Astrocyte (in vitro differentiated cells and primary cell): ENCODE measurements at regions not wholly inside any gene's neighbourhood (a gene's known extent, or its start where the extent isn't known, plus 50 kb on each side); places are given as distances from the start of the nearest gene placed in this dataset.

Experiments
- DNase-seq: peaks from one replicate; pipeline ENCODE4 v3.0.0-alpha.2; 2010; ENCODE audit warnings: low read depth
- FAIRE-seq: peaks from 2 replicates; lab custom pipeline; 2011; peaks lifted over from hg19 to GRCh38; lab: Jason Lieb, UNC
- H2AFZ ChIP-seq: 2 replicates; pipeline ENCODE4 v1.6.0; 2012; ENCODE audit warnings: low read depth, low read length, inconsistent platforms
- H3K27ac ChIP-seq: 2 replicates; pipeline ENCODE4 v1.5.1; 2011; ENCODE audit warnings: low read depth, low read length, inconsistent platforms
- H3K27me3 ChIP-seq: 2 replicates; pipeline ENCODE4 v1.6.0; 2011; ENCODE audit warnings: low read length, inconsistent platforms; ENCODE audit not compliant: insufficient read depth
- H3K36me3 ChIP-seq: 2 replicates; pipeline ENCODE4 v1.5.1; 2011; ENCODE audit warnings: low read length, inconsistent platforms; ENCODE audit not compliant: insufficient read depth
- H3K4me1 ChIP-seq: 2 replicates; pipeline ENCODE4 v1.5.1; 2011; ENCODE audit warnings: low read length, inconsistent platforms; ENCODE audit not compliant: insufficient read depth
- H3K4me2 ChIP-seq: 2 replicates; pipeline ENCODE4 v1.6.0; 2012; ENCODE audit warnings: low read length, inconsistent platforms
- H3K4me3 ChIP-seq: 2 replicates; pipeline ENCODE4 v1.5.1; 2011; ENCODE audit warnings: low read depth, mild to moderate bottlenecking, low read length, inconsistent platforms; ENCODE audit not compliant: insufficient read depth
- H3K79me2 ChIP-seq: 2 replicates; pipeline ENCODE4 v1.6.0; 2012; ENCODE audit warnings: mild to moderate bottlenecking, low read length, inconsistent platforms; ENCODE audit not compliant: insufficient read depth
- H3K9ac ChIP-seq: 2 replicates; pipeline ENCODE4 v1.6.0; 2012; ENCODE audit warnings: mild to moderate bottlenecking, low read length, inconsistent platforms
- H3K9me3 ChIP-seq: 2 replicates; pipeline ENCODE4 v1.5.1; 2012; ENCODE audit warnings: low read depth, mild to moderate bottlenecking, low read length, inconsistent platforms; ENCODE audit not compliant: insufficient read depth
- H4K20me1 ChIP-seq: 2 replicates; pipeline ENCODE4 v1.6.0; 2012; ENCODE audit warnings: low read length, inconsistent platforms; ENCODE audit not compliant: insufficient read depth
- H3K27ac Mint-ChIP-seq: one replicate; pipeline ENCODE4 v1.8.0; 2021; ENCODE audit warnings: mild to moderate bottlenecking, mixed read lengths; ENCODE audit not compliant: unreplicated experiment
- H3K27me3 Mint-ChIP-seq: one replicate; pipeline ENCODE4 v1.8.0; 2021; ENCODE audit warnings: low read depth, mixed read lengths; ENCODE audit not compliant: unreplicated experiment
- H3K36me3 Mint-ChIP-seq: one replicate; pipeline ENCODE4 v1.8.0; 2021; ENCODE audit warnings: low read depth, mixed read lengths; ENCODE audit not compliant: unreplicated experiment
- H3K4me1 Mint-ChIP-seq: one replicate; pipeline ENCODE4 v1.8.0; 2021; ENCODE audit warnings: low read depth, mixed read lengths; ENCODE audit not compliant: unreplicated experiment
- H3K4me3 Mint-ChIP-seq: one replicate; pipeline ENCODE4 v1.8.0; 2021; ENCODE audit warnings: mild to moderate bottlenecking, moderate library complexity, mixed read lengths; ENCODE audit not compliant: unreplicated experiment
- H3K9me3 Mint-ChIP-seq: one replicate; pipeline ENCODE4 v1.8.0; 2021; ENCODE audit warnings: mild to moderate bottlenecking, mixed read lengths; ENCODE audit not compliant: unreplicated experiment
- CTCF ChIP-seq: IDR thresholded peaks from 2 replicates; pipeline ENCODE4 v1.5.1; 2011; ENCODE audit warnings: low read depth, mild to moderate bottlenecking, inconsistent platforms, low read length, moderate library complexity; ENCODE audit not compliant: insufficient read depth
- EZH2 ChIP-seq: IDR thresholded peaks from 2 replicates; pipeline ENCODE4 v1.6.1; 2012; ENCODE audit warnings: mild to moderate bottlenecking, low read length, inconsistent platforms; ENCODE audit not compliant: insufficient read depth

- H3K79me2 ChIP-seq: no peaks in the 10 kb centered on the region
- no peaks in the 10 kb centered on the region for H3K36me3 ChIP-seq
- no peak for FAIRE-seq
- H3K4me1 ChIP-seq: no peaks in the 10 kb centered on the region
- no peaks in the 10 kb centered on the region for H3K27me3 ChIP-seq
- H3K27me3 Mint-ChIP-seq: no peaks in the 10 kb centered on the region
- no peaks in the 10 kb centered on the region for H3K9me3 Mint-ChIP-seq
- no peak overlapping the region for H3K27ac ChIP-seq
- no peaks in the 10 kb centered on the region for H4K20me1 ChIP-seq
- no peaks in the 10 kb centered on the region for H3K4me1 Mint-ChIP-seq
- H3K4me3 ChIP-seq: no peak overlapping the region
- no peak overlapping the region for H2AFZ ChIP-seq
- no peak for DNase-seq
- H3K4me2 ChIP-seq: no peak overlapping the region
- TF ChIP-seq CTCF (no peak), EZH2 (no peak)
- no peak overlapping the region for H3K4me3 Mint-ChIP-seq
- no peaks in the 10 kb centered on the region for H3K9me3 ChIP-seq
- no peaks in the 10 kb centered on the region for H3K36me3 Mint-ChIP-seq
- H3K9ac ChIP-seq: no peak overlapping the region
- no peak overlapping the region for H3K27ac Mint-ChIP-seq
Measured at GRCh38 chr4:83830138-83830888, 294.4 kb downstream of the GPAT3 start.

- DNase-seq: no peak
- no peaks in the 10 kb centered on the region for H3K27me3 Mint-ChIP-seq
- TF ChIP-seq CTCF (no peak), EZH2 (no peak)
Measured at GRCh38 chr4:83828601-83829000, 292.7 kb downstream of the GPAT3 start.

GRCh38 chr4:83821493-83821892 lies 285.6 kb downstream of the GPAT3 start:
- Mint-ChIP-seq H3K4me1 (no peaks in the 10 kb centered on the region), H3K27me3 (no peaks in the 10 kb centered on the region), H3K36me3 (no peaks in the 10 kb centered on the region), H3K4me3 (no peak overlapping the region), H3K27ac (no peak overlapping the region), H3K9me3 (peaks cover 5% of the 10 kb centered on the region)
- H4K20me1 ChIP-seq: no peaks in the 10 kb centered on the region
- no peak overlapping the region for H3K9ac ChIP-seq
- H3K79me2 ChIP-seq: no peaks in the 10 kb centered on the region
- no peak for FAIRE-seq
- TF ChIP-seq EZH2 (no peak), CTCF (no peak)
- no peaks in the 10 kb centered on the region for H3K9me3 ChIP-seq
- H3K4me1 ChIP-seq: no peaks in the 10 kb centered on the region
- no peak for DNase-seq
- no peak overlapping the region for H3K4me3 ChIP-seq
- no peak overlapping the region for H3K4me2 ChIP-seq
- H3K27me3 ChIP-seq: no peaks in the 10 kb centered on the region
- H3K27ac ChIP-seq: no peak overlapping the region
- H3K36me3 ChIP-seq: no peaks in the 10 kb centered on the region
- no peak overlapping the region for H2AFZ ChIP-seq

More at GRCh38 chr4:83828601-83829000, 292.7 kb downstream of the GPAT3 start:
- H3K4me3 Mint-ChIP-seq: no peak overlapping the region
- FAIRE-seq: no peak
- H3K27ac Mint-ChIP-seq: no peak overlapping the region
- Histone ChIP-seq H4K20me1 (no peaks in the 10 kb centered on the region), H3K9ac (no peak overlapping the region), H3K4me3 (no peak overlapping the region), H3K79me2 (no peaks in the 10 kb centered on the region), H3K4me2 (no peak overlapping the region), H3K9me3 (no peaks in the 10 kb centered on the region), H3K27ac (no peak overlapping the region), H3K27me3 (no peaks in the 10 kb centered on the region), H3K36me3 (no peaks in the 10 kb centered on the region), H2AFZ (no peak overlapping the region), H3K4me1 (no peaks in the 10 kb centered on the region)
- H3K9me3 Mint-ChIP-seq: no peaks in the 10 kb centered on the region
- no peaks in the 10 kb centered on the region for H3K36me3 Mint-ChIP-seq
- H3K4me1 Mint-ChIP-seq: no peaks in the 10 kb centered on the region
